ENCODE measurements at regions not wholly inside any gene's neighbourhood (a gene's known extent, or its start where the extent isn't known, plus 50 kb on each side); places are given as distances from the start of the nearest gene placed in this dataset.

DNA sequence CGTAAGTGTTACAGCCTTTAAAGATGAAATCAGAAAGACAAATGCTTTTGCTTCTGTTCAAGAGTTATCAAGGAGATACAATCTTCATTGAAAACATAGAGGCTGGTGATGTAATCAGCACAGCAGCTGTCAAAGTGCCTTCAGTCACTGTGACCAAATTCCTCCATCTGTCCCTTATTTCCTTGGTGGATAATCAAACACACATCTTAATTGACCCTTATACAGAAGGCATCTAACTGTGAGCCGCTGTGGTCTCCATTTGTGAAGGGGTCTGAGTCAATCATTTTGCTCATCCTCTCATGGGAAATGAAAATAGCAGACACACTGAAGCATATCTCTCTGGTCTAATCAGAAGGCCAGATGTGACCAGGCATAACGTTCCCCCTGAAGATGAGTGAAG, 130.1 kb upstream of the TLR4 start:
- TF ChIP-seq EZH2 (IDR thresholded peaks at IDR 0.05; ENCODE audit: borderline replicate concordance): no peak
- TF ChIP-seq, protein P1, sequence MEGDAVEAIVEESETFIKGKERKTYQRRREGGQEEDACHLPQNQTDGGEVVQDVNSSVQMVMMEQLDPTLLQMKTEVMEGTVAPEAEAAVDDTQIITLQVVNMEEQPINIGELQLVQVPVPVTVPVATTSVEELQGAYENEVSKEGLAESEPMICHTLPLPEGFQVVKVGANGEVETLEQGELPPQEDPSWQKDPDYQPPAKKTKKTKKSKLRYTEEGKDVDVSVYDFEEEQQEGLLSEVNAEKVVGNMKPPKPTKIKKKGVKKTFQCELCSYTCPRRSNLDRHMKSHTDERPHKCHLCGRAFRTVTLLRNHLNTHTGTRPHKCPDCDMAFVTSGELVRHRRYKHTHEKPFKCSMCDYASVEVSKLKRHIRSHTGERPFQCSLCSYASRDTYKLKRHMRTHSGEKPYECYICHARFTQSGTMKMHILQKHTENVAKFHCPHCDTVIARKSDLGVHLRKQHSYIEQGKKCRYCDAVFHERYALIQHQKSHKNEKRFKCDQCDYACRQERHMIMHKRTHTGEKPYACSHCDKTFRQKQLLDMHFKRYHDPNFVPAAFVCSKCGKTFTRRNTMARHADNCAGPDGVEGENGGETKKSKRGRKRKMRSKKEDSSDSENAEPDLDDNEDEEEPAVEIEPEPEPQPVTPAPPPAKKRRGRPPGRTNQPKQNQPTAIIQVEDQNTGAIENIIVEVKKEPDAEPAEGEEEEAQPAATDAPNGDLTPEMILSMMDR (IDR thresholded peaks at IDR 0.05; ENCODE audit: poor library complexity): no peak

Data from hepatocyte (in vitro differentiated cells).